Pancreas (tissue), 10 donors: ENCODE measurements at regions not wholly inside any gene's neighbourhood (a gene's known extent, or its start where the extent isn't known, plus 50 kb on each side); places are given as distances from the start of the nearest gene placed in this dataset.
A peak's percentile ranks its signal among the peaks of the same experiment; 100 is the strongest.

ENCODE experiments used
- ATAC-seq, 4 donors: fragments of 200-7000 bp; cut with Tn5 transposase; one replicate each; pipeline versions ENCODE4 v1.8.0 to v1.9.1; 2020; ENCODE audit warnings: mild to moderate bottlenecking in 4 of 4, moderate library complexity in 4 of 4
- DNase-seq, 6 donors: peaks; one replicate each; pipeline ENCODE4 v3.0.0-alpha.2; 2020
- FAIRE-seq: peaks from 2 replicates; lab custom pipeline; 2012; peaks lifted over from hg19 to GRCh38; lab: Jason Lieb, UNC
- H3K27ac ChIP-seq, 4 donors: fragments of 200-600 bp; sonication (generic); 1 replicate in 3 of 4; 2 replicates in 1 of 4; pipeline versions ENCODE4 v1.5.0 to v1.8.0; 2020
- H3K27me3 ChIP-seq, 4 donors: fragments of 200-600 bp; one replicate each; pipeline ENCODE4 v1.8.0; 2021
- H3K36me3 ChIP-seq, 3 donors: fragments of 200-600 bp; sonication (generic) in 1 of 3; one replicate each; pipeline versions ENCODE4 v1.5.0 to v1.8.0; 2020 to 2021
- H3K4me1 ChIP-seq, 3 donors: fragments of 200-600 bp; one replicate each; pipeline ENCODE4 v1.8.0; 2021
- H3K4me3 ChIP-seq, 4 donors: fragments of 200-600 bp; sonication (generic) in 2 of 4; one replicate each; pipeline versions ENCODE4 v1.5.0 to v1.8.0; 2020 to 2021
- H3K9me3 ChIP-seq, 4 donors: fragments of 200-600 bp; one replicate each; pipeline ENCODE4 v1.8.0; 2021
- WGBS, 2 donors: extraction: QIAGEN DNeasy Blood & Tissue Kit; methylation state at CpG; one replicate each; pipeline ENCODE4 v1.1.7; 2013; 5-methylcytosine and 5-hydroxymethylcytosine counted together
- intact Hi-C, 3 donors: fragments of 100-400 bp; cut with DNase I; formaldehyde crosslinking; loops; one replicate each; pipeline versions ENCODE4 v1.11.1 to v1.14.2; 2022
- TF ChIP-seq, protein P1 (sequence below), 4 donors: fragments of 200-600 bp; sonication (generic) in 3 of 4; IDR thresholded peaks; one replicate each; pipeline versions ENCODE4 v1.5.0 to v1.8.0; 2021; ENCODE audit warnings: antibody characterized with exemption in 4 of 4
- donor health status: healthy with polysubstance abuse.
- donor health status: DM: no; HTN: no; CAD: no; lungs with moderate emphysema.
- donor health status: DM: no; HTN: no; CAD: no.
- donor health status: control.
- donor health status: control.
- donor health status: Bipolar disorder and iron deficiency.
- donor health status: DM: yes; HTN: yes; CAD: no.
- donor health status: DM: no; HTN: no; CAD: no.
- donor health status: DM: no; HTN: no; CAD: no.
- donor health status: DM: yes; HTN: yes; CAD: no.

DNA sequence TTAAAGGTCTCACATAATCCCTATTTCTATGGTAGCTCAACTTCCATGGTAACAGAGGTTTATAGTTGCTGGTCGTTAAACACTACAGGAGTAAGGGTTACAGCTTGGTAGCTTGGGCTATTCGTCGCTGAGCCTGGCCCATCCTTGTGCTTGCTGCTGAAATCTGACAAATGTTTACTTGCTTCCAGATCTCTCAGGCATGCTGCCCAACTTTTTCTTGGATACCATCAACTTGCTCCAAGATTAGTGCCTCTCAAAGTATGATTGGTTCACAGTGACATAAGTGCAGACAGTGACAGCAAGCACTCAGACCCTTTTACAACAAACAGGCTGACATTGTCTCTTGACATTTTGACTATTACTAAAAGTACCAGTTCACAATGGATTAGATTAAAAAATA is 231.8 kb downstream of the KCNS3 start:
- DNase-seq, result no peak
- no peak for ATAC-seq
- Histone ChIP-seq H3K4me3 (no peak overlapping the region), H3K27me3 (no peaks in the 10 kb centered on the region), H3K36me3 (no peaks in the 10 kb centered on the region), H3K4me1 (no peaks in the 10 kb centered on the region), H3K27ac (no peak overlapping the region), H3K9me3 (no peaks in the 10 kb centered on the region)
- intact Hi-C loops, result no loop called here
- TF ChIP-seq, protein P1, sequence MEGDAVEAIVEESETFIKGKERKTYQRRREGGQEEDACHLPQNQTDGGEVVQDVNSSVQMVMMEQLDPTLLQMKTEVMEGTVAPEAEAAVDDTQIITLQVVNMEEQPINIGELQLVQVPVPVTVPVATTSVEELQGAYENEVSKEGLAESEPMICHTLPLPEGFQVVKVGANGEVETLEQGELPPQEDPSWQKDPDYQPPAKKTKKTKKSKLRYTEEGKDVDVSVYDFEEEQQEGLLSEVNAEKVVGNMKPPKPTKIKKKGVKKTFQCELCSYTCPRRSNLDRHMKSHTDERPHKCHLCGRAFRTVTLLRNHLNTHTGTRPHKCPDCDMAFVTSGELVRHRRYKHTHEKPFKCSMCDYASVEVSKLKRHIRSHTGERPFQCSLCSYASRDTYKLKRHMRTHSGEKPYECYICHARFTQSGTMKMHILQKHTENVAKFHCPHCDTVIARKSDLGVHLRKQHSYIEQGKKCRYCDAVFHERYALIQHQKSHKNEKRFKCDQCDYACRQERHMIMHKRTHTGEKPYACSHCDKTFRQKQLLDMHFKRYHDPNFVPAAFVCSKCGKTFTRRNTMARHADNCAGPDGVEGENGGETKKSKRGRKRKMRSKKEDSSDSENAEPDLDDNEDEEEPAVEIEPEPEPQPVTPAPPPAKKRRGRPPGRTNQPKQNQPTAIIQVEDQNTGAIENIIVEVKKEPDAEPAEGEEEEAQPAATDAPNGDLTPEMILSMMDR (IDR thresholded peaks at IDR 0.05), result no peak
- 68 to 79% methylated on average over 3 of the region's 3 CpGs for WGBS, 2 donors
- no peak for FAIRE-seq

DNA sequence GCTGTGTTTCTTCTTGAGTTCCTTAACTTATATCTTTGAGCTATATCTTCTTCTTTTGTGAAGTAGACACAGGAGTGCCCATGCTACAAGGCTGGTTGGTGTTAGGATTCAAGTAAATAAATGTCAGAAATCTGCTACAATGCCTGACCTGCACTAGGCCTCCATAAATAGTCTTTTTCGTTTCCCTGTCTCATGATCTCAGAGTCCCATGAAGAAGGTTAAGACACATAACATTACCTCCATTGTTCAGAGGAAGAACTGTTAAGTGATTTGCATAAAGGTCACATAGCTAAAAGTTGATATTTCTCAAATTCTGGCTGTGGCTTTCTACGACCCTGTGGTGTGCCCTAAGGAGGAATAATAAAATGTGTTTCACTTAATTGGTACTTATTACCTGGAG is 228.4 kb downstream of the KCNS3 start:
- no peaks in the 10 kb centered on the region for H3K4me1 ChIP-seq
- DNase-seq, result no peak
- TF ChIP-seq, protein P1 (IDR thresholded peaks at IDR 0.05), result no peak
- no peaks in the 10 kb centered on the region for H3K9me3 ChIP-seq
- no peak for FAIRE-seq
- WGBS, 2 donors, result 36 to 44% methylated on average over 2 of the region's 2 CpGs
- H3K4me3 ChIP-seq, result no peak overlapping the region
- H3K36me3 ChIP-seq, result no peaks in the 10 kb centered on the region
- ATAC-seq, result no peak
- intact Hi-C loops, result no loop called here
- H3K27me3 ChIP-seq, result no peaks in the 10 kb centered on the region
- no peak overlapping the region for H3K27ac ChIP-seq

DNA sequence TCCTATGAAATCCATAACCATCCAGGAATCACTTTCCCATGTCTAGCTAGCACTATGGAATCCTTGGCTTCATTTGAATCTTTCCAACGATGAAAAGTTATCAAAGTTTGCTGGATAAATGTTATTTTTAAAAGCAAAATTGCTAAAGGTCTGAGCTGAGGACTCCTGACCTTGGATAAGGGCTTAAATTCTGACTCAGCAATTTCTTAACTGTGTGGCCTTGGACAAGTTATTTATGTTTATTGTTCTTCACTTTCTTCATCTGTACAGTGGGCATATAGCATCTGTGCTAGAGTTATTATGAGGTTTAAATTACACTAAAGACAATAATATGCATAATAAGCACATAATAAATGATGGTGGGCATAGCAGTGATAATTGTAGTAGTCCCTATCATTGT is 227.5 kb downstream of the KCNS3 start:
- TF ChIP-seq, protein P1 (IDR thresholded peaks at IDR 0.05), result no peak
- Histone ChIP-seq H3K4me1 (no peaks in the 10 kb centered on the region), H3K27ac (peak overlapping the region in 1 of 4 donors; percentile 63), H3K36me3 (no peaks in the 10 kb centered on the region), H3K4me3 (no peak overlapping the region), H3K27me3 (no peaks in the 10 kb centered on the region), H3K9me3 (no peaks in the 10 kb centered on the region)
- ATAC-seq (no peak), DNase-seq (no peak), FAIRE-seq (no peak)
- whole genome bisulfite sequencing, 2 donors, result 25 to 33% methylated on average over 1 of the region's 1 CpG
- intact Hi-C loops, result no loop called here

DNA sequence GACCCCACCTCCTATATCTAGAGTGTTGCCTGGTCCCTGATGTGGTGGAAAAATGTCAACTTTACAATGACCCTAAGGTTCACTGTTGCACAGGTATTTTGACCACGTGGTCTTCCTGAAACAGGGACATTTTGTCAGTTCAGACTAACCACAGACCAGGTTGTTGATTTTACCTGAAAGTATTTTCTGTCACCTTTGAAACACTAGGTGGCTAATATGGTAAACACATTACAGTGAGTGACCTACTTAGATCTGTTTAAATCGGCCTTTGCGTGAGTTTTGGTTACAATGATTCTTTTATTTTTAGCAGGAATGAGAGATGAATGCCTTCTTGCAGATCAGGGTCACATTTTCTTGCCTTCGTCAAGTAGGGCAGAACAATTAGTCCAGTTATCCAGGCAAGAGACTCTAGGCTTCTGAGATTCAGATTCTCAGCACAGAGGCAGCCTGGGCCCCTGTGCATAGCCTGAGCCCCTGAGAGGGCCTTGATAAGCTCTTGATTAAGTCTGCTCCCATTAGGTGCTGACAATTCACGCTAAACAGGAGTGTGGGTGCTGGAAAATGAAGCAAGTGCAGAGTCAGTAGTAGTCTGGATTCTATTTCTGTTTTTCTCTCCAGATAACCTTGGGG is 226.2 kb downstream of the KCNS3 start:
- FAIRE-seq, result no peak
- Histone ChIP-seq H3K27ac (peak overlapping the region in 3 of 4 donors; percentile 24 to 63 (median 28)), H3K4me3 (no peak overlapping the region), H3K36me3 (no peaks in the 10 kb centered on the region), H3K4me1 (no peaks in the 10 kb centered on the region), H3K27me3 (no peaks in the 10 kb centered on the region), H3K9me3 (no peaks in the 10 kb centered on the region)
- 25 to 33% methylated on average over 5 of the region's 5 CpGs for WGBS, 2 donors
- ATAC-seq, result peak; percentile 64 to 92 (median 68)
- intact Hi-C loops, result no loop called here
- peak in 1 of 6 donors; percentile 15 for DNase-seq
- TF ChIP-seq, protein P1 (IDR thresholded peaks at IDR 0.05), result no peak

DNA sequence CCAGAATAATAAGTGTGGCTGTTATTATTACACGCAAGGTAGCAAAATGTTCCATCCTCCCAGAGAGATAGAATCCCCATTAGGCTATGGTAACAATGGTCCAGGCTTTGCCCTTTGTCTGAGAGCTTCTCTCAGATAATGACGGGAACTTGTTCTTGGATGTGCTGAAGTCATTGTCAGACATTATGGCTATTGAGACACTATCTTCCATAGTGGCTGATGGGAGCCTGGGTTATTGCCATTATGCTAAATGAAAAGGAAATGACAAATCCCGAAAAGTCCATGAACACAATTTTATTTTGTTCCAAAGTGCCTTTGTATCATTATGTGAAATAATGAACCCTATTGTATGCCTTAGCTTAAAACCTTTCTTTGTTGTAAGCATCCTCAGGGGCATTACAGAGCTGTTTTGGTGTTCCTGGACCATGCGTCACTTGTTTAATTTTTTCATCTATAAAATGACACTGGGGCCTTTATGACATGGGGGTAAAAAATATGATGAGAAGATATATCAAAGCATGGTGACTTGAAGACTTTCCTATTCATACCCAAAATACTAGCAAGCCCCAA is 218.5 kb downstream of the KCNS3 start:
- H3K27ac ChIP-seq, result no peak overlapping the region
- H3K27me3 ChIP-seq, result no peaks in the 10 kb centered on the region
- H3K9me3 ChIP-seq, result no peaks in the 10 kb centered on the region
- H3K4me3 ChIP-seq, result no peak overlapping the region
- no peaks in the 10 kb centered on the region for H3K4me1 ChIP-seq
- WGBS, 2 donors, result 83 to 94% methylated on average over 4 of the region's 4 CpGs
- FAIRE-seq, result no peak
- H3K36me3 ChIP-seq, result no peaks in the 10 kb centered on the region
- ATAC-seq, result no peak
- DNase-seq, result no peak
- intact Hi-C loops, result no loop called here
- TF ChIP-seq, protein P1 (IDR thresholded peaks at IDR 0.05), result no peak
